ENCODE measurements at regions not wholly inside any gene's neighbourhood (a gene's known extent, or its start where the extent isn't known, plus 50 kb on each side); places are given as distances from the start of the nearest gene placed in this dataset.

GRCh38 chr7:46755120-46756034 lies 826.5 kb downstream of the TNS3 start:
- TF ChIP-seq CREB1 (IDR thresholded peaks at IDR 0.05) = no peak
- no peak for TF ChIP-seq POLR2A (IDR thresholded peaks at IDR 0.05; ENCODE audit: control extremely low read depth in 1 of 2, low read depth in 2 of 2, low read length in 2 of 2)
- no peak for TF ChIP-seq RAD21 (IDR thresholded peaks at IDR 0.05 in 1 of 2, conservative IDR thresholded peaks at IDR 0.05 in 1 of 2; ENCODE audit: low read depth in 2 of 2, low read length in 2 of 2)

Data from H1 (cell line).